NCI-H2029 treated with DMSO at 0.1 percent for 48 hours (cell line): ENCODE measurements at regions not wholly inside any gene's neighbourhood (a gene's known extent, or its start where the extent isn't known, plus 50 kb on each side); places are given as distances from the start of the nearest gene placed in this dataset.
"Not testable (repeated sequence)": the region's sequence is repeated elsewhere in the genome, so short reads cannot be mapped to it uniquely, and the experiment has no call there.

ENCODE experiments used
- DNase-seq: peaks from one replicate; lab custom pipeline; 2025; lab: John Stamatoyannopoulos, UW

- no peak for DNase-seq
Measured at GRCh38 chr22:48639896-48640748, 1187.6 kb downstream of the BRD1 start.

- no peak for DNase-seq
Measured at GRCh38 chr22:48639021-48639795, 1188.5 kb downstream of the BRD1 start.

GRCh38 chr22:48637231-48637630, 1190.4 kb downstream of the BRD1 start:
- no peak for DNase-seq

- DNase-seq, result no peak
Measured at GRCh38 chr22:48636746-48637145, 1190.9 kb downstream of the BRD1 start.

- DNase-seq, result peak; percentile 78
Measured at GRCh38 chr22:48635816-48636215, 1191.9 kb downstream of the BRD1 start.

- no peak for DNase-seq
Measured at GRCh38 chr22:48635031-48635430, 1192.6 kb downstream of the BRD1 start.

- no peak for DNase-seq
Measured at GRCh38 chr22:48633996-48634836, 1193.5 kb downstream of the BRD1 start.

GRCh38 chr22:48632646-48633246, 1194.9 kb downstream of the BRD1 start:
- DNase-seq, result no peak

GRCh38 chr22:48631288-48631863, 1196.3 kb downstream of the BRD1 start:
- DNase-seq, result no peak

GRCh38 chr22:48630848-48631247, 1196.8 kb downstream of the BRD1 start:
- no peak for DNase-seq

- no peak for DNase-seq
Measured at GRCh38 chr22:48630433-48630754, 1197.3 kb downstream of the BRD1 start.

GRCh38 chr22:48629631-48630432, 1197.8 kb downstream of the BRD1 start:
- no peak for DNase-seq

- DNase-seq, result no peak
Measured at GRCh38 chr22:48628891-48629543, 1198.7 kb downstream of the BRD1 start.

GRCh38 chr22:48627966-48628365, 1199.7 kb downstream of the BRD1 start:
- no peak for DNase-seq

GRCh38 chr22:48627203-48627602, 1200.5 kb downstream of the BRD1 start:
- no peak for DNase-seq

GRCh38 chr22:48624401-48624800, 1203.3 kb downstream of the BRD1 start:
- DNase-seq, result peak; percentile 70

- DNase-seq, result no peak
Measured at GRCh38 chr22:48622891-48623545, 1204.7 kb downstream of the BRD1 start.

- DNase-seq, result no peak
Measured at GRCh38 chr22:48621085-48621484, 1206.6 kb downstream of the BRD1 start.

- not testable (repeated sequence) for DNase-seq
Measured at GRCh38 chr22:48620460-48620859, 1207.2 kb downstream of the BRD1 start.

GRCh38 chr22:48619721-48620120, 1208.0 kb downstream of the BRD1 start:
- DNase-seq, result no peak
